ENCODE measurements at regions not wholly inside any gene's neighbourhood (a gene's known extent, or its start where the extent isn't known, plus 50 kb on each side); places are given as distances from the start of the nearest gene placed in this dataset.
A peak's percentile ranks its signal among the peaks of the same experiment; 100 is the strongest.

DNA sequence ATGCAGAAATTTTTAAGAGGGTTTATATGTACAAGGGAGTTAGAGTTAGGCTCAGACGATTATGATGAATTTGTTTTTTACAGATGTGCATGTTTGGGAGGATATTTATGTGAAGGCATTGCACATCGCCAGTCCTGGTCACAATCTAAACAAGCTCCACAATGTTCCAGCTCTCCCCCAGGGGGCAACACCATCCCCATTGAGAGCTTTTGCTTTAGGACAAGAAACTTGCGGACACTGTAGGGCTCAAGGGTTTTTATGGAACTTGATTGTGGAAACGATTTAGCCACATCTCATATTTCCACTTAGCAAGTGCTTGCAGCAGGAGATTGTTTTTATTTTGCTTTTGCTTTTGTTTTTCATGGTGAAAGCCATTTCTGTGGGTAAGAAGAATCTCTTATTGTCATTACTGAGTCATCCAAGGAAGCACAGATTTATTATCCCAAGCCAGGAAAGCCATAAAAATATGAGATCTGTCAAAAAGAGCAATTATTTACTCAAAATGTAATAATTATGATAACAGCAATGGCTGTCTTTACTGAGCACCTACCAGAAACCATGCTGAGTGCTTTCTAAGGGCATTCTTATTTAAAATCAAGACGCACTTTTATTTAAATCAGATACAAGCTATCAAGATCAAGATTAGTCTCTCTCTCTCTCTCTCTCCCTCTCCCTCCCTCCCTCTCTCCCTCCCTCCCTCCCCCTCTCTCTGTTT lies 276.7 kb upstream of the SRRM4 start:
- DNase-seq (ENCODE audit: low spot score) = no peak

DNA sequence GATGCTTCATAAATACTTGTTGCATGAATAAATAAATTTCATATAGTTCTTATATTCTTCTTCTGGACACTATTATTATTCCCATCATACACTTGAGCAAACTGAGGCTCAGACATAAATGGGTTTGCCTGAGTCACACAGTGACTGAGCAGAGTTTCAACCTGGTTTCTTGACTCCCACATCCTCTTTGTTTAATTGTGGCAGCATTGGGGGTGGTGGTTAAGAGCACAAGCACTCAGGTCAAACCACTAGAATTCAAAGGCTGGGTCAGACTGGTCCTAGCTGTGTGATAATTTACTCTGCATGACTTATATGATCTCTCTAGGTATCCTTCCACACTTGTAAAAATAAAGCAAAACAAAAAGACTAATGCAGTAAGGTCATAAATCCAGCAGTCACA lies 274.9 kb upstream of the SRRM4 start:
- DNase-seq (ENCODE audit: low spot score) = no peak

DNA sequence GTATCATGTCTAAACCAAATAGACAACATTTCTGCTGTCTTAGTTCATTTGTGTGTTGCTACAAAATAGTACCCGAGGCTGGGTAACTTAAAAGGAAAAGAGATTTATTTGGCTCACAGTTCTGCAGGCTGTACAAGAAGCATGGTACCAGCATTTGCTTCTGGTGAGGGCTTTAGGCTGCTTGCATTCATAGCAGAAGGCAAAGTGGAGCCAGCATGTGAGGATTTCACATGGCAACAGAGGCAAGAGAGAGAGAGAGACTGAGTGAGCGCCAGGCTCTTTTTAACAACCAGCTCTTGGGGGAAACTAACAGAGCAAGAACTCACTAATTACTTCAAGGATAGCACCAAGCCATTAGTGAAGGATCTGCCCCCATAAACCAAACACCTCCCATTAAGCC lies 271.4 kb upstream of the SRRM4 start:
- no peak for DNase-seq (ENCODE audit: low spot score)

DNA sequence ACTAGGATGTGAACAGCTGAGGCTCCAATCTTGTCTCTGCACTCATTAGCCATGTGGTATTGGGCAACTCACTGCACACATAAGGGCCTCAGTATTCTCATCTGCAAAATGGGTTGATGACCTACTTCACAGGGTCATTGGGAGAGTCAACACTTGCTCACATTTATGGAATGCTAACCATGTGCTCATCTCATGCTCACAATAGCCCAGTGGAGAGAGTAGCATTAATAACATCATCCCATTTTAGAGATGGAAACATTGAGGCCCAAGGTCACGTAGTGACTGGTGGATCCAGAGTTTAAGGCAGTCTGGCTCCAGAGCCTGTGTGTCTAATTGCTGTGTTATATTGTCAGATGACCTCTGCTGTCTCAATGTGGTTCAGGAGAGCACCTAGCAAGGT lies 270.2 kb upstream of the SRRM4 start:
- no peak for DNase-seq (ENCODE audit: low spot score)

DNA sequence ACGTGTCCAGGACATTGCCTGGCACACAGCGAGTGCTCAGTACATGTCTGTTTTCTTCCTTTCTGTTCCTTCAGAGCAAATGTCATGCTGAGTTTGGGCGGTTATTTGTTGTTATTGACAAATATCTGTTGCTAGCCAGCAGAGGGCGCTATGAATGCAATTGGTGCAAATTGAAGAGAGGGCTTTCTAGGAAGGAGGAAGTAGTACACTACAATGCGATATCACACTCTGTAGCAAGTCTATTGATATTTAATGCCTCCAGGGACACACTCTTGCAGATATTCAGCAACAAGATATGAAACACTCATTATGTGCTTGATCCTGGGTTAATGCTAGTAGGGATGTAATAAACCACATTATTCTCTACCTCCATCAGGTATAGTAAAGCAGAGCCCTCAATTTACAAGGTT lies 267.3 kb upstream of the SRRM4 start:
- peak; percentile 44 for DNase-seq (ENCODE audit: low spot score)

DNA sequence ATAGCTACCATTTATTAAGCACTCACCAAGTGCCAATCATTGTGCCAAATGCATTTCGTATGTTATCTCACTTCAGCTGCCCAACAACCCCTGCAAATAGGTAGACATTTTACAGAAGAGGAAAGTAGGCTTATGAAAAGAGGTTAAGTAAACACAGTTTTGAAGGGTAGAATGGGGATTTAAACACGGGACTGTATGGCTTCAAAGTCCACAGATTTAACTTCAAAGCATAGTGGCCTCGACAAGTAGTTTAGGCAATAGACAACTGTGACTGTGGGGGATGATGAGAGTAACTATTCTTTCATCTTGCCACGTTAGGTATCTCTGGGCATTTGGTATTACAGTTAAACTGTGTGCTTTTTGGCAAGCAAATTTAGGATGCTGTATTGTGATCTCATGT lies 266.8 kb upstream of the SRRM4 start:
- no peak for DNase-seq (ENCODE audit: low spot score)

DNA sequence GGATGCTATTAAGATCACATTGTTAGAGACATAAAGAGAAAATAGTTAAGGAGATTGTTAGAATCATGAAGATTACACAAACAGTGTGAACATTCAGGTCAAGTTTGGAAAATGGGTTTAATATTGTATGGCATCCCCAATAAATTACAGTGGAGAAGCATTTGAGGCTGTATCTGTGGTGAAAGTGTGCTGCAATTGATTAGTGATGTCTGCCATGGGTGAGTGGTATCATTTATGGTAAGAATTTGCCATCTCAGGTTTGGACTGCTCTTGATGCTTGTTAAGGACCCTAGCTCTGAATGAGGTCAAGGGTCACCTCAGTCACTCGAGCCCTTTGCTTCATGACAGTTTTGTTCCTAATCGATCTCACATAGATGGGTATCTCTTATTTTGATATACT lies 265.7 kb upstream of the SRRM4 start:
- no peak for DNase-seq (ENCODE audit: low spot score)

DNA sequence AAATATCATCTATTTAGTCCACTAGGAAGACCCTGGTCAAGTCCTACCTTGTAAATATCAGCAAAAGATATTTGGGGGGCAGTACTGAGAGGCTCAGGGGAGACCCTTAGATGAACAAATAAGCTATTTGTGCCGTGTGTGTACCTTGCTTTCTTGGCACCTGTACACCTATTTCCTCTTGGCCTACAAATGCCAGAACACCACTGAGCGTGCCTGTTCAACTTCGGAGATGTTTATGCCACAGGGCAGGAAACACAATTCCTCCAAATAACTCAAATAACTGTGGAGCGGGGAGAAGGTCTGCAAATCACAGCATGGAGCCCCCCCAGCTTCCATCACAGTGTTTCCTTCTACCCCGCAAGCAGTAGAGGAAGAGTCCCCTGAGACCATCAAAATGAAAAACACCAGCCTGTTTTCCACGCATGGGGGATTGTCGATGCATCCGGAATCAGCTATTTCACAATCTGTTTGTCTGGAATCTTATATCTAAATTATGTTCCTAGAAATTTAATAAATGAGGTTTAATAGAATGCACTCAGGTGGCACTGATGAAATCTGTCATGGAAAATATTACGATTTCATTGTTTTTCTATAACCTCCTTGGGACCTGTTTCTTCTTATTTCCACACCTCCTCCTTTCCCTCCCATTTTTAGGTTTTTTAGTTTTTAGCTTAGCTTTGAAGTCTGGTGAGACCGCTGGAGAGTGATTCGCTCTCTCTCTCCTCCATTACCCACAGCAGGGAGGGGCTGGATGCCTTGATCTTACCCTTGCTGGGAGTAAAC lies 254.0 kb upstream of the SRRM4 start:
- DNase-seq (ENCODE audit: low spot score) = peak; percentile 53

DNA sequence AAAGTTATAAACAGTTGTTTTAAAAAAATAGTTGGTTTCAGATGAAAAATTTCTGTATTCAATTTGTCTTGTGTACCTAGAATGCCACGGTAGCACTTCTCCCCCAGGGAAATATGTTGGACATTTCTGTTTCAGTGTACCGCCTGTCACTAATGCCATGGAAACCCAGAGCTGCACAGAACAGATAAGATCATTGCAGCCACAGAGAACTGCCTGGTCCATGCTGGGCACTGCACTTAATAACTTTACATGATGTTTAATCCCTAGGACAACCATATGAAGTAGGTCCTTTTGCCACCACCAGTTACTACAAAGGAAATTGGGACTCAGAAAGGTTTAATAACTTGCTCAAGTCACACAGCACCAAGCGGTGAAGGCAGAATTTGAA lies 253.4 kb upstream of the SRRM4 start:
- peak; percentile 2 for DNase-seq (ENCODE audit: low spot score)

DNA sequence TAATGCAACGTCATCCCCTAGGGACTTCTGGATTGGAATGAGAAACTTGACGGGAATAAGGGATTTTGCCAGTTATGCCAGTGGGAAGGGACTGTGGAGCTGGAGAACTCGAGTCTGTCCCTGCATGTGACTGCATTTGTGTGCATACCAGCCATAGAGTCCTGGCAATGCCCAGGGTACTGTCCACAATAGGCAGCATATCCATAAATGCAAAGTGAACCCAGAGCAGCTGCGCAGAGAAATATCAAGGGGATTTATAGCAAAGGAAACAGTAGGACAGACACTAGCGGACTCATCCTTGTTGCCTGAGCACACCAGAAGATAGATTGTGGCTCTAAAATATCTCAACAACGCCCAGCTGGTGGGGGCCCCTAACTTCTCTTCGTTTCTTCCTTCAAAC lies 247.1 kb upstream of the SRRM4 start:
- no peak for DNase-seq (ENCODE audit: low spot score)

DNA sequence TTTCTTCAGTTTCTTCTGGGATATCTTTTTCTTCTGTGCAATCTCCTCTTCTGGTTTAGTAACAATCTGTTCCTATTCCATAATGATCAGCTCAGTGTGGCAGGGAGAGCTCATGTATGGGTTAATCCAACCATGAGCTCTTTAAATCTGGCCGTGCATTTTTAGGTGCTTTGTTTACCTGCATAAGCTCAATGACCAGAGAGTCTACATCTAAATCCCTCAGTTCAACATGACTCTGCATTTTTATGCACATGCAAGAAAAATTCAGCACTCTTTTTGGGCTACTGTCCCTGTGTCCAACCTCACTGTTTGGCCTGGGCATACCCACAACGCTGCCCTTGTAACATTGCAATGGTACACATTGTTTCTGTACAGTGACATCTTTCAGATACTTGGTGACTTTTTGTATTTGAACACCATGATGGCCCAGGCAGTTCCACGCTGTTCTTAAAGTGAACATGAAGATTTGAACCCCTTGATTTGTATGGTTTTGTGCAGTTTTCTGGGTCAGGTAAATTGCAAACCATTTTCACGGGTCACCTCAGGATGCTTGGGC lies 243.3 kb upstream of the SRRM4 start:
- DNase-seq (ENCODE audit: low spot score) = no peak

DNA sequence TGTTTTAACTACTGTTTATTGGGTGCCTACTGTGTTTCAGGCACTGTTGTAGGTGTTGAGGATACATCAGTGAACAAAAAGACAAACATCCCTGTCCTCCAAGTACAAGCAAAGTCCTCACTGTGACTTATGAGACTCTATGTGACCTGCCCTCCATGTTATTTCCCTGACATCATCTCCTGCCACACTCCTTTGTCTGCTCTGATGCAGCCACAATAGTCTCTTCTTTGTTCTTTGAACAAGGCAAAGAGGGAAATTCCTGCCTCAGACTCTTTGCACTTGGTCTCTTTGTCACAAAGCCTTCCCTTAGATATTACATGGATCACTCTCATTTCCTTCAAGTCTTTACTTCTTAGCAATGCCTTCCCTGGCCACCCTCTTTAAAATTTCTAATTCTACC lies 240.1 kb upstream of the SRRM4 start:
- no peak for DNase-seq (ENCODE audit: low spot score)

DNA sequence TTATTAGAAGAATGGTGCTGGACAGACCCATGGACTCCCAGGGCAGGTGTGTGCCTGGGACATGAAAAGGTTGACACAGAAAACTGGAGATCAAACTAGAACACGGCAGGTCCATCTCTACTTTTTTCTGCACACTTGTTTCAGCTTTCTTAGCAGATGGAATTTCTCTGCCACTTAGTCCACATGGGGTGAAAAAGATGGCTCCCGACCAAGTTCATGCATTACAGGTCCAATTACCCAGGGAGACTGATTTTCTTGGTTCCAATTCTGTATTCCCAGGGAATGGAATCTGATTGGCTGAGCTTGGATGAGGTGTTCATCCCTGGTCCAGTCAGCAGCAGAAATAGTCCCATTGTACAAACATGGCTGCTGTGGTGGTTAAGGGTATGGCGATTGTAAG lies 238.9 kb upstream of the SRRM4 start:
- DNase-seq (ENCODE audit: low spot score) = peak; percentile 42

DNA sequence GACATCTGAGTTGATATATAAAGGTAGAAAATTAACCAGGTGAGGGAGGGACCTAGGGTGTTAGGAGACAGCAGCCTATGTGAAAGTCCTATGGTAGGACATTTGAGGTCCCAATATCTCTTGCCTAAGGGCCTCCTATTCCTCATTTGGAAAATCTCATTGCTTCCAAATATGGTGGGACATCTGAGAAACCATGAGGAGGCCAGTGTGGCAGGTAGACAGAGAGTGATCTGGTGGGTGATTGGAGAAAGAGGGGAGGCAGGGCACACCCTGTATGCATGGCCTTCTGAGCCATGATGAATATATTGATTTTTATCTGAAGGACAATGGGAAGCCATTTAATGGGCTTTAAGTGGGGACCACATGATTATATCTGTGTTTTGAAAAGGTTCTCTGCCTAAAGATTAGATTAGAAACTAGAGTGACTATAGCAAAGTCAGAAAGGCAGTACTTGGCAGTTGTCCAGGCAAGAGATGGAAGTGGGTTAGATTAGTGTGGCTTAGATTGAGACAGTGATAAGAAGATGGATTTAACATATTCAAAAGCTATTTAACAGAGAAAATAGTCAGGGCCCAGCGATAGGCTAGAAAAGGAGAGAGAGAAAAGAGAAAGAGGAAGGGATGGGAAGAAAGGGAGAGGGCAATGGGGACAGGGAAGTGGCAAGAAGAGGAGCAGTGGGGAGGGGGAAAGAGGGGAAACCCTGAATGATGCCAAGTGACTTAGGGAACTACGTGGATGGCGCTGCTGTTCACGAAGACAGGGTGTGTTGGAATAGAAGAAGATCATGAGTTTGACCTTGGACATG lies 237.2 kb upstream of the SRRM4 start:
- no peak for DNase-seq (ENCODE audit: low spot score)

DNA sequence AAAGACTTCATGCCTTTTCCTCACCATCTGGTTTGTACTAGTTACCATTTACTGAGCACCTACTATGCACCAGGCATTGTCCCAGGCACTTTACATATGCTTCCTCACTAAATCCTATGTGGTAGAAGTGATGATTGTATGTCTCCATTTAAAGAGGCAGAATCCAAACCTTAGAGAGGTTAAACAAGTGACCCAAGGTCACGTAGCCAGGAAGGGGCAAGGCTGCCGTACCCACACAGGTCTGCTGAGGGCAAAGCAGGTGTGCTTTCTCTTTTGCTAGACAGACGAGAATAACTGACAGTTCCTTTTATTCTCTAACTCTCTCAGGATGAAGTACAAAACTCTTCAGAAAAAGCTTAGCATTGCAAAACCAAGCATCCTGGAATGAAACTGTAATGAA lies 235.2 kb upstream of the SRRM4 start:
- no peak for DNase-seq (ENCODE audit: low spot score)

DNA sequence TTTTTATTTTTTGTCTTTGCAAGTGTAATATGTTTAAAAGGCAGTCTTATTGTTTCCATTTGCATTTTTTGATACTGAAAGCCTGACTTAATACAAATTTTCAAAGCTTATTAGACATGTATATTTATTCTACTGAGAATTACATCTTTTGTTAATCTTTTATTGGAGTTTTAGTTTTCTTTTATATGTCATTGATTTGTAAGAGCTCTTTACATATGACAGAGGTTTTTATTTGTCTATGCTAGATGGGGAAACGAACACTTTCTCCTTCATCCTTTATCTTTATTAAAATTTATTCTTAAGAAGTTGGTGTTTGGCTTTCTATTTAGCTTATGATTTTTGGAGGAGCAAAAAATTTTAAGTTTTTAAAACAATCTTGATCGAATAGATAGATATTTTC lies 234.4 kb upstream of the SRRM4 start:
- DNase-seq (ENCODE audit: low spot score) = no peak

DNA sequence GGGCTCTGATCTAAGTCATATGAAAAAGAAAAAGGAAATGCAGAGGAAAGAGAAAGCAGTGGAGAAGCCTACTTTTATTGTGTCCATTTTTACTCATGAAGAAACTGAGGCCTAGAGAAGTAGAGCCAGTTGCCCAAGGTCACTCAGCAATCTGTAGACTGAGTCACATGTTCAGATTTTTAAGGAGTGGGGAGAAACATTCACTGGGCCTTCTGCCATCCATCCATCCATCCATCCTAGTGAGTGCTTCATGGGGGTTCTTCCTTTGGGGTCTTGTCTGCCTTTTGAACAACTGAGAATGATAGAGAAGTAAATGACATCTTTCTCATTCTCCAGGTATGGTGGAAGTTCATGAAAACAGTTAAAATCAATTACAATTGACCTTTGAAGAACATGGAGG lies 233.6 kb upstream of the SRRM4 start:
- no peak for DNase-seq (ENCODE audit: low spot score)

DNA sequence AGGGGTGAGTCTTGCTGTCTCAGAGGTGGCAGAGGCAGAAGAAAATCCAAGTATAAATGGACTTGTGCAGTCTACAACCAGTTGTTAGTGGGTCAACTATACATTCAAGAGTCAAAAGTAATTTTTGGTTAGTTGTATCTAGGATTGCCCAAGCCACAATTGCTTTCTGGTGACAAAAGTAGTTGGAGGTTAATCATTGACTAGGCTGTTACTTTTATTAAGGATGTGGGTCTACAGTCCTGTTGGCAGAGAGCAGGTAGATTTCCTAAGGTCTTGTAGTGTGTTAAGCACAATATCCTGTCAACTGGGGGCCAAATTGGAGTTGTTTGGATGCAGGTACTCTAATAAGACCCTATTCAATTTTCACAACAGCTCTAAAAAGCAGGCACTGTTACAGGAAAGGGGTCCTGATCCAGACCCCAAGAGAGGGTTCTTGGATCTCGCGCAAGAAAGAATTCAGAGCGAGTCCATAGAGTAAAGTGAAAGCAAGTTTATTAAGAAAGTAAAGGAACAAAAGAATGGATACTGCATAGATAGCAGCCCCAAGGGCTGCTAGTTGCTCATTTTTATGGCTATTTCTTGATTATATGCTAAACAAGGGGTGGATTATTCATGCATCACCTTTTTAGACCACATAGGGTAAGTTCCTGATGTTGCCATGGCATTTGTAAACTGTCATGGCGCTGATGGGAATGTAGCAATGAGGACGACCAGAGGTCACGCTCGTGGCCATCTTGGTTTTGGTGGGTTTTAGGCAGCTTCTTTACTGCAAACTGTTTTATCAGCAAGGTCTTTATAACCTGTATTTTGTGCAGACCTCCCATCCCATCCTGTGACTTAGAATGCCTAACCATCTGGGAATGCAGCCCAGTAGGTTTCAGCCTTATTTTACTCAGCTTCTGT lies 232.6 kb upstream of the SRRM4 start:
- no peak for DNase-seq (ENCODE audit: low spot score)

DNA sequence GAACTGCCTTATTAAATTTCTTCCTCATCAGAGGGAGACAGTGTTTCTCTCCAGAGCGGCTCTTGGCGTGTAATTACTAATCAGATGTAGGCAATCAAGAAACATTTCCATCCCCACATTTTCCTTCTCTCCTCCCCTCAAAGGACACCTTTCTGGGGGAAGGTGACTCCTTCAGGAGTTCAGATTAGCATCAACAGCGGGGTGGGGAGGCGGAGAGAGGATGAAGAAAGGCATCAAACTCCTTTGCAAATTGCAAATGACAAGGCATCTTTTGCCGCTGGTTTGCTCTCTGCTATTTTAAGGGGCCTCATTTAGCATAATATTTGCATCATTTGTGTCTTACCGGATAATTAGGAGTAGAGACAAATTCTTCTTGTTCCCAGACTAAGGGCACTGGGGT lies 231.7 kb upstream of the SRRM4 start:
- no peak for DNase-seq (ENCODE audit: low spot score)

DNA sequence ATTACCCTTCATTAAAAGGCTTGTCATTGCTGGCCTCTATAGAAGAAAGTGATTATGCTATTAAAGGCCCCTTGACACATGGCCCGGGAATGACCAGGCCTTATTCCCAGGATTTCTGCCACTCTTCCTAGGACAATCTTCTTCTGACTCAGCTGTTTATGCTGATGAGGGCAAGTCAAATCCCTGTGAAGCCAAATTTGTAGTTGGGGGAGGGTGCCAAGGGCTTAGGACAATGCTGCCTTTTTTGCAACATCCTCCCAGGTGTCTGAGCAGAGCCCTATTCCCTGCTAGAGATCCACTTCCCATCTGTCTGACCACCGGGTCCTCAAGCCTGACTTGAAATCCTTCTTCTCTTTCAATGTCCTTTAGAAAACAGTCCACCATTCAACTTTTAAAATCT lies 230.7 kb upstream of the SRRM4 start:
- DNase-seq (ENCODE audit: low spot score) = no peak

DNA sequence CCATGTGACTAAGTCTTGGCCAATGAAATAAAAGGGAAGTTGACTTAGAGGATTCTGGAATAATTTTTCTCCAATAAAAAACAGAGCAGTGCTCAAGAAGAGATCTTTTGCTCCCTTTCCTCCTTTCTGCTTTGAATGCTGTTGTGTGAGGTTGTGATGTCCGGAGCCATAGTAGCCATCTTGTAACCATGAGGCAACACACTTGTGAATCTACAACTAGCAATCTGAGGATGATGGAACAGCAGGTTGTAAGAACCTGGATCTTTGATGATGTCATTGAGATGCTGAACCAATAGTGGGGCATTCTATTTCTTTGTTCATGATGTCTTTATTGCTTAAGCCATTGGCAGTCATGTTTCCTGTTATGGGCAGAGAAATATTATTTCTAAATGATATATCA lies 230.0 kb upstream of the SRRM4 start:
- DNase-seq (ENCODE audit: low spot score) = no peak

DNA sequence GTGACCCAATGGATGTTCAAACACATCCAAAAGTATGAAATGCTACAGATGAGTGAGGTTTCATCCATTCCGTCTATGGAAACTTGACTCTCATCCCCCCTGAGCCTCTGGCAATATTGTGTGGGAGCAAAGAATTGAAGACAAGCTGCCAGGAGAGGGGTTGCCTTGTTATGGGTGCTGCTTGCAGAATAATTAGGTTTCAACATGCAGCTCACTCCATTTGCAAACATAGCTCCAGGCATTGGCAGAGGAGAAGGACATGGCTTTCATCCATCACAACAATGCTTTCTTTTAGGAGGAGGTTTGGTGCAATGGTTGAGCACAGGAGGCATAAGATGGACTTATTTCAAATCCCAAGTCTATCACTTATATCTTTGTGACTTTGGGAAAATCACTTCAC lies 220.7 kb upstream of the SRRM4 start:
- no peak for DNase-seq (ENCODE audit: low spot score)

Data from cerebellar cortex (tissue), 1 donor.